Sigmoid colon (tissue), 4 donors: ENCODE measurements at regions not wholly inside any gene's neighbourhood (a gene's known extent, or its start where the extent isn't known, plus 50 kb on each side); places are given as distances from the start of the nearest gene placed in this dataset.

Experiments used
- CTCF ChIP-seq, 4 experiments: fragments of 450-650 bp in 3 of 4; fragments of 200-600 bp in 1 of 4; IDR thresholded peaks; one replicate each; pipeline ENCODE4 v1.5.1; 2016 to 2019; ENCODE audit warnings: antibody characterized with exemption in 4 of 4, mild to moderate bottlenecking in 3 of 4, moderate library complexity in 2 of 4
- EP300 ChIP-seq, 4 donors: sonication (generic); formaldehyde crosslinking; IDR thresholded peaks; one replicate each; pipeline ENCODE4 v1.6.1; 2017; ENCODE audit warnings: antibody characterized with exemption in 4 of 4
- POLR2A ChIP-seq, 2 donors: fragments of 450-650 bp; IDR thresholded peaks; one replicate each; pipeline ENCODE4 v1.6.1; 2016; ENCODE audit warnings: antibody characterized with exemption in 2 of 2, mild to moderate bottlenecking in 2 of 2, moderate library complexity in 2 of 2
- POLR2AphosphoS5 ChIP-seq, 4 donors: sonication (generic); formaldehyde crosslinking; IDR thresholded peaks; one replicate each; pipeline ENCODE4 v1.6.1; 2017; ENCODE audit warnings: antibody characterized with exemption in 4 of 4

GRCh38 chr2:238574490-238575271 is 148.0 kb downstream of the ASB1 start:
- no peak for TF ChIP-seq CTCF (IDR thresholded peaks at IDR 0.05)
- TF ChIP-seq POLR2A (IDR thresholded peaks at IDR 0.05), result no peak
- TF ChIP-seq POLR2AphosphoS5 (IDR thresholded peaks at IDR 0.05), result no peak
- TF ChIP-seq EP300 (IDR thresholded peaks at IDR 0.05), result no peak
